Mammary epithelial cell (primary cell): ENCODE measurements at regions not wholly inside any gene's neighbourhood (a gene's known extent, or its start where the extent isn't known, plus 50 kb on each side); places are given as distances from the start of the nearest gene placed in this dataset.

Experiments
- EZH2 ChIP-seq: IDR thresholded peaks from 2 replicates; pipeline ENCODE4 v1.6.1; 2012; ENCODE audit warnings: low read length, inconsistent platforms, borderline replicate concordance
- TF ChIP-seq, protein P1 (sequence below), 2 donors: IDR thresholded peaks in 1 of 2; conservative IDR thresholded peaks in 1 of 2; 2 replicates each; pipeline ENCODE4 v1.5.1; 2011 to 2012; ENCODE audit warnings: inconsistent platforms in 2 of 2, low read length in 2 of 2, mild to moderate bottlenecking in 2 of 2, control low read depth in 1 of 2, low read depth in 1 of 2; ENCODE audit not compliant: insufficient read depth in 1 of 2; ENCODE audit errors: extremely low read depth in 1 of 2

DNA sequence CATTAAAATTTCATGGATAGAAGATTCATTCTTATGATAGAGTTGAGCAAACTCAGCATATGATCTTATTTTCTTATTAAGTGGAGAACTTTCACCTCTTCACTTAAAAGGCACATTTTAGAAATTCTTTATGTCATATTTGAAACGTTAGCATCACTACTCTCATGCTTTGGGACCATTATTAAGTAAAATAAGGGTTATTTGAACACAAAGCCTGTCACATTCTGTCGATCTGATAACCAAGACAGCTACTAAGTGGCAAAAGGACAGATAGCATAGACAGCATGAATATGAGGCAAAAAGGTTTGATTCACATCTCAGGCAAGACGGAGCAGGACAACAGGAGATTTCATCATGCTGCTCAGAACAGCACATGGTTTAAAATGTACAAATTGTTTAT is 247.6 kb upstream of the ANO3 start:
- TF ChIP-seq, protein P1, sequence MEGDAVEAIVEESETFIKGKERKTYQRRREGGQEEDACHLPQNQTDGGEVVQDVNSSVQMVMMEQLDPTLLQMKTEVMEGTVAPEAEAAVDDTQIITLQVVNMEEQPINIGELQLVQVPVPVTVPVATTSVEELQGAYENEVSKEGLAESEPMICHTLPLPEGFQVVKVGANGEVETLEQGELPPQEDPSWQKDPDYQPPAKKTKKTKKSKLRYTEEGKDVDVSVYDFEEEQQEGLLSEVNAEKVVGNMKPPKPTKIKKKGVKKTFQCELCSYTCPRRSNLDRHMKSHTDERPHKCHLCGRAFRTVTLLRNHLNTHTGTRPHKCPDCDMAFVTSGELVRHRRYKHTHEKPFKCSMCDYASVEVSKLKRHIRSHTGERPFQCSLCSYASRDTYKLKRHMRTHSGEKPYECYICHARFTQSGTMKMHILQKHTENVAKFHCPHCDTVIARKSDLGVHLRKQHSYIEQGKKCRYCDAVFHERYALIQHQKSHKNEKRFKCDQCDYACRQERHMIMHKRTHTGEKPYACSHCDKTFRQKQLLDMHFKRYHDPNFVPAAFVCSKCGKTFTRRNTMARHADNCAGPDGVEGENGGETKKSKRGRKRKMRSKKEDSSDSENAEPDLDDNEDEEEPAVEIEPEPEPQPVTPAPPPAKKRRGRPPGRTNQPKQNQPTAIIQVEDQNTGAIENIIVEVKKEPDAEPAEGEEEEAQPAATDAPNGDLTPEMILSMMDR (conservative IDR thresholded peaks at IDR 0.05 in 1 of 2, IDR thresholded peaks at IDR 0.05 in 1 of 2; ENCODE audit: extremely low read depth in 1 of 2, insufficient read depth in 1 of 2, low read depth in 1 of 2, low read length in 2 of 2), result no peak
- no peak for TF ChIP-seq EZH2
